ENCODE measurements at regions not wholly inside any gene's neighbourhood (a gene's known extent, or its start where the extent isn't known, plus 50 kb on each side); places are given as distances from the start of the nearest gene placed in this dataset.

DNA sequence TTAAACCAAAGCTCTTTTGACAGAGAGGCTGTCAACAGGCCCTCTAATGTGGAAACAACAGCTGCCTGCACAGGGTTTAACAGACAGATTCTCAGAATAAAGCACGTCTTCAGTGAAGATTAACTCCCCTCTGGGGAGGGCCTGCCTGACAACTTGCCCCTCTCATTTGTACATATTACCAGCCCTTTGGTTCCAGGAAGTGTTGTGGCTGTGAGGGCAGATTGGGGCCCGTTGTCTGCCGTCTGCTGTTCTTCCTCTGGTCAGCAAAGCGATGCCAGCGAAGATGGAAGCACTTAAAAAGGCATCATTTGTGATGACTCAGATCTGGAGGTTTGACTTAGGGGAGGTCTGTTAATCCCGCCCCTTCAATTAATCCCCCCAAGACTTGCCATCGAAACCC, 177.0 kb upstream of the IRX6 start (continued):
- TF ChIP-seq, protein P1, sequence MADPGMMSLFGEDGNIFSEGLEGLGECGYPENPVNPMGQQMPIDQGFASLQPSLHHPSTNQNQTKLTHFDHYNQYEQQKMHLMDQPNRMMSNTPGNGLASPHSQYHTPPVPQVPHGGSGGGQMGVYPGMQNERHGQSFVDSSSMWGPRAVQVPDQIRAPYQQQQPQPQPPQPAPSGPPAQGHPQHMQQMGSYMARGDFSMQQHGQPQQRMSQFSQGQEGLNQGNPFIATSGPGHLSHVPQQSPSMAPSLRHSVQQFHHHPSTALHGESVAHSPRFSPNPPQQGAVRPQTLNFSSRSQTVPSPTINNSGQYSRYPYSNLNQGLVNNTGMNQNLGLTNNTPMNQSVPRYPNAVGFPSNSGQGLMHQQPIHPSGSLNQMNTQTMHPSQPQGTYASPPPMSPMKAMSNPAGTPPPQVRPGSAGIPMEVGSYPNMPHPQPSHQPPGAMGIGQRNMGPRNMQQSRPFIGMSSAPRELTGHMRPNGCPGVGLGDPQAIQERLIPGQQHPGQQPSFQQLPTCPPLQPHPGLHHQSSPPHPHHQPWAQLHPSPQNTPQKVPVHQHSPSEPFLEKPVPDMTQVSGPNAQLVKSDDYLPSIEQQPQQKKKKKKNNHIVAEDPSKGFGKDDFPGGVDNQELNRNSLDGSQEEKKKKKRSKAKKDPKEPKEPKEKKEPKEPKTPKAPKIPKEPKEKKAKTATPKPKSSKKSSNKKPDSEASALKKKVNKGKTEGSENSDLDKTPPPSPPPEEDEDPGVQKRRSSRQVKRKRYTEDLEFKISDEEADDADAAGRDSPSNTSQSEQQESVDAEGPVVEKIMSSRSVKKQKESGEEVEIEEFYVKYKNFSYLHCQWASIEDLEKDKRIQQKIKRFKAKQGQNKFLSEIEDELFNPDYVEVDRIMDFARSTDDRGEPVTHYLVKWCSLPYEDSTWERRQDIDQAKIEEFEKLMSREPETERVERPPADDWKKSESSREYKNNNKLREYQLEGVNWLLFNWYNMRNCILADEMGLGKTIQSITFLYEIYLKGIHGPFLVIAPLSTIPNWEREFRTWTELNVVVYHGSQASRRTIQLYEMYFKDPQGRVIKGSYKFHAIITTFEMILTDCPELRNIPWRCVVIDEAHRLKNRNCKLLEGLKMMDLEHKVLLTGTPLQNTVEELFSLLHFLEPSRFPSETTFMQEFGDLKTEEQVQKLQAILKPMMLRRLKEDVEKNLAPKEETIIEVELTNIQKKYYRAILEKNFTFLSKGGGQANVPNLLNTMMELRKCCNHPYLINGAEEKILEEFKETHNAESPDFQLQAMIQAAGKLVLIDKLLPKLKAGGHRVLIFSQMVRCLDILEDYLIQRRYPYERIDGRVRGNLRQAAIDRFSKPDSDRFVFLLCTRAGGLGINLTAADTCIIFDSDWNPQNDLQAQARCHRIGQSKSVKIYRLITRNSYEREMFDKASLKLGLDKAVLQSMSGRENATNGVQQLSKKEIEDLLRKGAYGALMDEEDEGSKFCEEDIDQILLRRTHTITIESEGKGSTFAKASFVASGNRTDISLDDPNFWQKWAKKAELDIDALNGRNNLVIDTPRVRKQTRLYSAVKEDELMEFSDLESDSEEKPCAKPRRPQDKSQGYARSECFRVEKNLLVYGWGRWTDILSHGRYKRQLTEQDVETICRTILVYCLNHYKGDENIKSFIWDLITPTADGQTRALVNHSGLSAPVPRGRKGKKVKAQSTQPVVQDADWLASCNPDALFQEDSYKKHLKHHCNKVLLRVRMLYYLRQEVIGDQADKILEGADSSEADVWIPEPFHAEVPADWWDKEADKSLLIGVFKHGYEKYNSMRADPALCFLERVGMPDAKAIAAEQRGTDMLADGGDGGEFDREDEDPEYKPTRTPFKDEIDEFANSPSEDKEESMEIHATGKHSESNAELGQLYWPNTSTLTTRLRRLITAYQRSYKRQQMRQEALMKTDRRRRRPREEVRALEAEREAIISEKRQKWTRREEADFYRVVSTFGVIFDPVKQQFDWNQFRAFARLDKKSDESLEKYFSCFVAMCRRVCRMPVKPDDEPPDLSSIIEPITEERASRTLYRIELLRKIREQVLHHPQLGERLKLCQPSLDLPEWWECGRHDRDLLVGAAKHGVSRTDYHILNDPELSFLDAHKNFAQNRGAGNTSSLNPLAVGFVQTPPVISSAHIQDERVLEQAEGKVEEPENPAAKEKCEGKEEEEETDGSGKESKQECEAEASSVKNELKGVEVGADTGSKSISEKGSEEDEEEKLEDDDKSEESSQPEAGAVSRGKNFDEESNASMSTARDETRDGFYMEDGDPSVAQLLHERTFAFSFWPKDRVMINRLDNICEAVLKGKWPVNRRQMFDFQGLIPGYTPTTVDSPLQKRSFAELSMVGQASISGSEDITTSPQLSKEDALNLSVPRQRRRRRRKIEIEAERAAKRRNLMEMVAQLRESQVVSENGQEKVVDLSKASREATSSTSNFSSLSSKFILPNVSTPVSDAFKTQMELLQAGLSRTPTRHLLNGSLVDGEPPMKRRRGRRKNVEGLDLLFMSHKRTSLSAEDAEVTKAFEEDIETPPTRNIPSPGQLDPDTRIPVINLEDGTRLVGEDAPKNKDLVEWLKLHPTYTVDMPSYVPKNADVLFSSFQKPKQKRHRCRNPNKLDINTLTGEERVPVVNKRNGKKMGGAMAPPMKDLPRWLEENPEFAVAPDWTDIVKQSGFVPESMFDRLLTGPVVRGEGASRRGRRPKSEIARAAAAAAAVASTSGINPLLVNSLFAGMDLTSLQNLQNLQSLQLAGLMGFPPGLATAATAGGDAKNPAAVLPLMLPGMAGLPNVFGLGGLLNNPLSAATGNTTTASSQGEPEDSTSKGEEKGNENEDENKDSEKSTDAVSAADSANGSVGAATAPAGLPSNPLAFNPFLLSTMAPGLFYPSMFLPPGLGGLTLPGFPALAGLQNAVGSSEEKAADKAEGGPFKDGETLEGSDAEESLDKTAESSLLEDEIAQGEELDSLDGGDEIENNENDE (IDR thresholded peaks at IDR 0.05; ENCODE audit: low read depth, low read length) = no peak
- TF ChIP-seq POLR2AphosphoS2 (IDR thresholded peaks at IDR 0.05; ENCODE audit: low read length) (no peak), SNRNP70 (optimal IDR thresholded peaks at IDR 0.05; ENCODE audit: low read depth, low read length) (no peak), PURB (CRISPR knock-in tag; IDR thresholded peaks at IDR 0.05; ENCODE audit: low read depth) (no peak), SRF (CRISPR knock-in tag; IDR thresholded peaks at IDR 0.05) (no peak), ZNF561 (CRISPR knock-in tag; conservative IDR thresholded peaks at IDR 0.05) (no peak), SMAD3 (CRISPR knock-in tag; conservative IDR thresholded peaks at IDR 0.05) (no peak), MEF2D (tag; conservative IDR thresholded peaks at IDR 0.05; ENCODE audit: low read depth) (no peak)
- TF ChIP-seq, protein P2, sequence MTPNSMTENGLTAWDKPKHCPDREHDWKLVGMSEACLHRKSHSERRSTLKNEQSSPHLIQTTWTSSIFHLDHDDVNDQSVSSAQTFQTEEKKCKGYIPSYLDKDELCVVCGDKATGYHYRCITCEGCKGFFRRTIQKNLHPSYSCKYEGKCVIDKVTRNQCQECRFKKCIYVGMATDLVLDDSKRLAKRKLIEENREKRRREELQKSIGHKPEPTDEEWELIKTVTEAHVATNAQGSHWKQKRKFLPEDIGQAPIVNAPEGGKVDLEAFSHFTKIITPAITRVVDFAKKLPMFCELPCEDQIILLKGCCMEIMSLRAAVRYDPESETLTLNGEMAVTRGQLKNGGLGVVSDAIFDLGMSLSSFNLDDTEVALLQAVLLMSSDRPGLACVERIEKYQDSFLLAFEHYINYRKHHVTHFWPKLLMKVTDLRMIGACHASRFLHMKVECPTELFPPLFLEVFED (CRISPR knock-in tag; conservative IDR thresholded peaks at IDR 0.05) = no peak
- TF ChIP-seq, protein P3, sequence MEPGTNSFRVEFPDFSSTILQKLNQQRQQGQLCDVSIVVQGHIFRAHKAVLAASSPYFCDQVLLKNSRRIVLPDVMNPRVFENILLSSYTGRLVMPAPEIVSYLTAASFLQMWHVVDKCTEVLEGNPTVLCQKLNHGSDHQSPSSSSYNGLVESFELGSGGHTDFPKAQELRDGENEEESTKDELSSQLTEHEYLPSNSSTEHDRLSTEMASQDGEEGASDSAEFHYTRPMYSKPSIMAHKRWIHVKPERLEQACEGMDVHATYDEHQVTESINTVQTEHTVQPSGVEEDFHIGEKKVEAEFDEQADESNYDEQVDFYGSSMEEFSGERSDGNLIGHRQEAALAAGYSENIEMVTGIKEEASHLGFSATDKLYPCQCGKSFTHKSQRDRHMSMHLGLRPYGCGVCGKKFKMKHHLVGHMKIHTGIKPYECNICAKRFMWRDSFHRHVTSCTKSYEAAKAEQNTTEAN (CRISPR knock-in tag; IDR thresholded peaks at IDR 0.05) = no peak

All from K562 (cell line).